Caco-2 (cell line): ENCODE measurements at regions not wholly inside any gene's neighbourhood (a gene's known extent, or its start where the extent isn't known, plus 50 kb on each side); places are given as distances from the start of the nearest gene placed in this dataset.

Source experiments
- BruUV-seq: library from RNA; stranded (reverse); fragments of 400-500 nt; replicated peaks from 2 replicates; lab custom pipeline; 2021; lab: Mats Ljungman, UMichigan
- CTCF ChIA-PET: fragments of 300-600 bp; sonication (Branson Sonifier 250); formaldehyde crosslinking; loops from one replicate; lab custom pipeline; 2022; ENCODE audit warnings: antibody characterized with exemption; lab: Charles Lee
- POLR2A ChIA-PET: fragments of 300-600 bp; sonication (Branson Sonifier 250); formaldehyde crosslinking; loops from one replicate; lab custom pipeline; 2022; ENCODE audit warnings: antibody characterized with exemption; lab: Charles Lee
- DNase-seq, 2 experiments: peaks; one replicate each; pipeline versions ENCODE4 v3.0.0 to v3.0.0-alpha.2; 2020 to 2022
- H3K27me3 ChIP-seq: replicated peaks from 2 replicates; pipeline ENCODE4 v1.6.0; 2011; ENCODE audit warnings: low read length; ENCODE audit not compliant: control insufficient read depth, insufficient read depth
- H3K36me3 ChIP-seq: 2 replicates; pipeline ENCODE4 v1.5.1; 2011; ENCODE audit warnings: low read length; ENCODE audit not compliant: control insufficient read depth, insufficient read depth
- H3K4me1 ChIP-seq: fragments of 250-450 bp; sonication (Bioruptor Pico); 2 replicates; pipeline ENCODE4 v1.5.1; 2020; ENCODE audit warnings: mild to moderate bottlenecking
- H3K4me3 ChIP-seq: 2 replicates; pipeline ENCODE4 v1.5.1; 2011; ENCODE audit warnings: low read depth, mild to moderate bottlenecking, control low read depth, low read length
- H3K9me3 ChIP-seq: fragments of 250-450 bp; sonication (Bioruptor Pico); 2 replicates; pipeline ENCODE4 v1.5.1; 2020; ENCODE audit warnings: mild to moderate bottlenecking, moderate library complexity
- H3K27ac Mint-ChIP-seq: one replicate; pipeline ENCODE4 v1.8.0; 2022; ENCODE audit warnings: mixed read lengths; ENCODE audit not compliant: unreplicated experiment
- H3K27me3 Mint-ChIP-seq: one replicate; pipeline ENCODE4 v1.8.0; 2022; ENCODE audit warnings: mixed read lengths; ENCODE audit not compliant: insufficient read depth, unreplicated experiment
- H3K36me3 Mint-ChIP-seq: one replicate; pipeline ENCODE4 v1.8.0; 2022; ENCODE audit warnings: mild to moderate bottlenecking, mixed read lengths; ENCODE audit not compliant: insufficient read depth, unreplicated experiment
- H3K4me1 Mint-ChIP-seq: one replicate; pipeline ENCODE4 v1.8.0; 2022; ENCODE audit warnings: low read depth, mixed read lengths; ENCODE audit not compliant: unreplicated experiment
- H3K4me3 Mint-ChIP-seq: one replicate; pipeline ENCODE4 v1.8.0; 2022; ENCODE audit warnings: mild to moderate bottlenecking, moderate library complexity, mixed read lengths; ENCODE audit not compliant: unreplicated experiment
- H3K9me3 Mint-ChIP-seq: one replicate; pipeline ENCODE4 v1.8.0; 2022; ENCODE audit warnings: mixed read lengths; ENCODE audit not compliant: unreplicated experiment
- intact Hi-C: fragments of 100-400 bp; cut with micrococcal nuclease; formaldehyde crosslinking; loops from one replicate; pipeline ENCODE4 v1.10.0; 2022; ENCODE audit not compliant: unreplicated experiment
- TF ChIP-seq, protein P1 (sequence below), 2 experiments: fragments of 200-600 bp in 1 of 2; IDR thresholded peaks; 1 replicate in 1 of 2; 2 replicates in 1 of 2; pipeline versions ENCODE4 v1.5.1 to v1.8.0; 2011 to 2022; ENCODE audit warnings: antibody characterized with exemption in 1 of 2, control low read depth in 1 of 2, inconsistent platforms in 1 of 2, low read depth in 1 of 2, low read length in 1 of 2, mild to moderate bottlenecking in 1 of 2, moderate library complexity in 1 of 2; ENCODE audit not compliant: insufficient read depth in 1 of 2, severe bottlenecking in 1 of 2, unreplicated experiment in 1 of 2

DNA sequence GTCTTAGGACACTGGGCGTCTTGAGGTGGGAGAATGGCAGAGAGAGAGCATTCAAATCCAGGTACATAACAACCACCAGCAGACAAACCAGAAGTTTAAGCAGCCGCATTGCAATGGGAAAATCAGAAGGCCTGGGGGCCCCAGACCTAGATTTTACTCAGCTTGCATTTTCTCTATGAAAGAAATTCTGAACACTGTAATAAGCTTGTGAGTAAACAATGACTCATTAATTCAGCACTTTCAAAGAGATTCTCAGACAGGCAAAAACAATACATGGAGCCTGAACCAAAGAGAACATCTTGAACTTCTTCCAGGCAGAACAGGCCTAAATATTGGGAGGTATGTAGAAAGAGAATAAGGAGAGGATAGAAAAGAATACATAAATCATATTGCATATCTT lies 69.8 kb upstream of the IFNG-AS1 start:
- POLR2A ChIA-PET: no interaction called here
- intact Hi-C loops: no loop called here

DNA sequence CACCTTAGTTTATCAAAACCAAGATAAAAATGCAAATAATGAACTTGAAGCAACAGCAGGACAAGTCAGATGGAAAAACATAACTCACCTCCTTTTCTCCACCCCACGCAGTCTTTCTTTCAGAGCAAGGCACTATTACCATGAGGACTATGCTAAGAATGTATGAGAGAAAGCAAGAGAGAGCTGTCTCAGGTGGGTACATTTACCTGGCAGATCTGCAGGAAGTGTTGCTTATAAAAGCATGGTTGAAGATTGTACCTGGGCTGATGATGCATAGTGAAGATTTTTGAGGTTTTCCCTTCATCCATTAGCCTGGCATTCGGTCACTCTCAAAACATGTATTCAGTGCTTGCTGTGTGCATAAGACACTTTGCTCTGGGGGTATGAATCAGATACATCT lies 68.8 kb upstream of the IFNG-AS1 start:
- ChIA-PET POLR2A (no interaction called here), CTCF (no interaction called here)
- intact Hi-C loops: no loop called here
- H3K4me3 ChIP-seq: no peak overlapping the region
- no peak overlapping the region for H3K27ac Mint-ChIP-seq
- no peaks in the 10 kb centered on the region for H3K36me3 Mint-ChIP-seq
- no peaks in the 10 kb centered on the region for H3K27me3 ChIP-seq
- peaks cover 17% of the 10 kb centered on the region for H3K4me1 Mint-ChIP-seq
- peaks cover 23% of the 10 kb centered on the region for H3K4me1 ChIP-seq
- H3K27me3 Mint-ChIP-seq: peaks cover 3% of the 10 kb centered on the region
- TF ChIP-seq, protein P1, sequence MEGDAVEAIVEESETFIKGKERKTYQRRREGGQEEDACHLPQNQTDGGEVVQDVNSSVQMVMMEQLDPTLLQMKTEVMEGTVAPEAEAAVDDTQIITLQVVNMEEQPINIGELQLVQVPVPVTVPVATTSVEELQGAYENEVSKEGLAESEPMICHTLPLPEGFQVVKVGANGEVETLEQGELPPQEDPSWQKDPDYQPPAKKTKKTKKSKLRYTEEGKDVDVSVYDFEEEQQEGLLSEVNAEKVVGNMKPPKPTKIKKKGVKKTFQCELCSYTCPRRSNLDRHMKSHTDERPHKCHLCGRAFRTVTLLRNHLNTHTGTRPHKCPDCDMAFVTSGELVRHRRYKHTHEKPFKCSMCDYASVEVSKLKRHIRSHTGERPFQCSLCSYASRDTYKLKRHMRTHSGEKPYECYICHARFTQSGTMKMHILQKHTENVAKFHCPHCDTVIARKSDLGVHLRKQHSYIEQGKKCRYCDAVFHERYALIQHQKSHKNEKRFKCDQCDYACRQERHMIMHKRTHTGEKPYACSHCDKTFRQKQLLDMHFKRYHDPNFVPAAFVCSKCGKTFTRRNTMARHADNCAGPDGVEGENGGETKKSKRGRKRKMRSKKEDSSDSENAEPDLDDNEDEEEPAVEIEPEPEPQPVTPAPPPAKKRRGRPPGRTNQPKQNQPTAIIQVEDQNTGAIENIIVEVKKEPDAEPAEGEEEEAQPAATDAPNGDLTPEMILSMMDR (IDR thresholded peaks at IDR 0.05; ENCODE audit: insufficient read depth in 1 of 2, low read depth in 1 of 2, low read length in 1 of 2, severe bottlenecking in 1 of 2, unreplicated experiment in 1 of 2): no peak
- H3K4me3 Mint-ChIP-seq: no peak overlapping the region
- no peaks in the 10 kb centered on the region for H3K9me3 ChIP-seq
- H3K36me3 ChIP-seq: no peaks in the 10 kb centered on the region
- H3K9me3 Mint-ChIP-seq: no peaks in the 10 kb centered on the region
- no TSS peak for BruUV-seq
- DNase-seq: no peak

More for the DNA sequence above, 69.8 kb upstream of the IFNG-AS1 start:
- BruUV-seq: no TSS peak
- Histone ChIP-seq H3K9me3 (no peaks in the 10 kb centered on the region), H3K4me1 (peaks cover 23% of the 10 kb centered on the region), H3K36me3 (no peaks in the 10 kb centered on the region), H3K27me3 (no peaks in the 10 kb centered on the region), H3K4me3 (no peak overlapping the region)
- peaks cover 14% of the 10 kb centered on the region for H3K4me1 Mint-ChIP-seq
- H3K9me3 Mint-ChIP-seq: no peaks in the 10 kb centered on the region
- H3K27ac Mint-ChIP-seq: no peak overlapping the region
- no peak overlapping the region for H3K4me3 Mint-ChIP-seq
- no peaks in the 10 kb centered on the region for H3K36me3 Mint-ChIP-seq
- CTCF ChIA-PET: no interaction called here
- peaks cover 3% of the 10 kb centered on the region for H3K27me3 Mint-ChIP-seq
- TF ChIP-seq, protein P1 (IDR thresholded peaks at IDR 0.05; ENCODE audit: insufficient read depth in 1 of 2, low read depth in 1 of 2, low read length in 1 of 2, severe bottlenecking in 1 of 2, unreplicated experiment in 1 of 2): no peak
- no peak for DNase-seq

DNA sequence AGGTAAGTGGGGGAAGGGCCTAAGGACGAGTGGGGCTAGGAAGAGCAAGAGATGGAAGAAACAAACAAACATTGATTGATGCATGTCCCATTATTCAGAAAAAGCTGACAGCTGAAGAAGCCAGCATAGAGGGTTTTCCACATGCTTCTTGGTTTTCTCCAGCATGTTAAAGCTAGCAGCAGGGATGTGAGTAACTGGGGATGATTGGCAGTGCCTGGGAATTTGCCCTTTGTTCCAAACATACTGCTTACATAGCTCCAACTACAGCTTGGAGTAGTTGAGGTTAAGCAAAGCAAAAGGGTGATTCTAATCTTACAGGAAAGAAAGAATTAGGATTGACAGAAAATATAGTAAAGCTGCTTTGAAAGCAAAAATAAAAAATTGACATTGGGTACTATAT lies 68.0 kb upstream of the IFNG-AS1 start:
- H3K36me3 Mint-ChIP-seq: no peaks in the 10 kb centered on the region
- peaks cover 23% of the 10 kb centered on the region for H3K4me1 ChIP-seq

More for the DNA sequence above, 68.0 kb upstream of the IFNG-AS1 start:
- no peak for DNase-seq
- Mint-ChIP-seq H3K27me3 (peaks cover 2% of the 10 kb centered on the region), H3K4me1 (peaks cover 21% of the 10 kb centered on the region), H3K9me3 (no peaks in the 10 kb centered on the region), H3K27ac (no peak overlapping the region), H3K4me3 (no peak overlapping the region)
- Histone ChIP-seq H3K36me3 (no peaks in the 10 kb centered on the region), H3K4me3 (no peak overlapping the region), H3K9me3 (no peaks in the 10 kb centered on the region), H3K27me3 (no peaks in the 10 kb centered on the region)
- BruUV-seq: no TSS peak
- TF ChIP-seq, protein P1 (IDR thresholded peaks at IDR 0.05; ENCODE audit: insufficient read depth in 1 of 2, low read depth in 1 of 2, low read length in 1 of 2, severe bottlenecking in 1 of 2, unreplicated experiment in 1 of 2): no peak
- intact Hi-C loops: no loop called here
- ChIA-PET POLR2A (interaction anchor here (0.5 to 0.9 kb wide), 2 partner anchors 74 to 200 kb away, joined by 3 read pairs; no protein-coding TSS in a partner anchor), CTCF (no interaction called here)
